Mesenteric fat pad (tissue), 1 donor: ENCODE measurements at regions not wholly inside any gene's neighbourhood (a gene's known extent, or its start where the extent isn't known, plus 50 kb on each side); places are given as distances from the start of the nearest gene placed in this dataset.
A peak's percentile ranks its signal among the peaks of the same experiment; 100 is the strongest.

Experiments
- DNase-seq: peaks from one replicate; pipeline ENCODE4 v3.0.0-alpha.2; 2020; ENCODE audit warnings: low spot score
- donor health status: DM: yes; HTN: yes; CAD: no.

GRCh38 chr17:77535435-77535834 is 394.7 kb downstream of the SEC14L1 start:
- DNase-seq: no peak

DNA sequence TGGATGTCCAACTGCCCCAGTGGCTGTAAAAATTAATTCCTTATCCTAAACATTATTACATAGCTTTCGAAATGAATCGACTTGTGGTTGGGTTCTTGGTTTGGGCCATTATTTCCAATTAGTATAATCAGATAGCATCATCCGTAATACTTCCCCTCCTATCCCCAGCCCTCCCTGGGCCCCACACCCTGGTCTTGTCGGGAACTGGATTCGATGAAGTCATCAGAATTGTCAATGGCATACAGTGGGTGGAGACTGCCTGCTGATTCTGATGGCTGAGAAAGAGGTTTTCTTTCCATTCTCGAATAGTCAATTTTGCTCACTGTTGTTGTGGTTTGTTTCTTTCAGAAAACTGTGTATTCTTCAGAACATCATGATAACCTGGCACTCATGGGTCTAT is 395.1 kb downstream of the SEC14L1 start:
- DNase-seq: no peak

DNA sequence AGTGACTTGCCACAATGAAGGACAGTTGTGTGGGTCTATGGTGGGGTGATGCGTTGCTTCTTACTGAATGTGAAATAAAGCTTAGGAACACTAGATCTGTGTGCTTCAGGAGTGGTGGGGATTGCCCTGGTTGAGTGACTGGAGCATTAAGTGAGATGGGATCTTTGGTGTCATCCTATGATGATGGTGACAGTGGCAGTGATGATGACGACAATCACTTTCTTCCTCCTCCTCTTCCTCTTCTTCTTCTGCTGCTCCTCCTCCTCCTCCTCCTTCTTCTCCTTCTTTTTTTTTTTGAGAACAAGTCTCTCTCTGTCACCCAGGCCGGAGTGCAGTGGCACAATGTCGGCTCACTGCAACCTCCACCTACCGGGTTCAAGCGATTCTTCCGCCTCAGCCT is 396.8 kb downstream of the SEC14L1 start:
- no peak for DNase-seq

DNA sequence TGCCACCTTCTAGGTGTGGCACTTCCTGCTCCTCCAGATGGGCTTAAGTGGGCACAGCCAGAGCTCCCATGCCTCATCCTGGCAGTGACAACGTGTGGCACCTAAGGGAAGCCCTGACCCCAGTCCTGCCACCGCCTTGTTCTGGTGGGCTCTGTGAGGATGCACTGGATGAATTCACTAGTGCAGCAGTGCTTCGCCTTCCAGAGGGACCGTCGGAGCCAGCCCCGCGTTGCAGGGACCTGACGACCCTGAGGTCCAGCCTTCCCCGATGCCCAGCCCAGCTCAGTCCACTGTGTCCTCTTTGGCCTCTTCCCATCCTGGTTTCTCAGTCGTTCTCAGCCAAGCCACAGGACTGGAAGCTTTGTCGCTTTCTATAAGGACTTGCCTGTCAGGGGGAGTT is 399.8 kb downstream of the SEC14L1 start:
- DNase-seq: no peak

DNA sequence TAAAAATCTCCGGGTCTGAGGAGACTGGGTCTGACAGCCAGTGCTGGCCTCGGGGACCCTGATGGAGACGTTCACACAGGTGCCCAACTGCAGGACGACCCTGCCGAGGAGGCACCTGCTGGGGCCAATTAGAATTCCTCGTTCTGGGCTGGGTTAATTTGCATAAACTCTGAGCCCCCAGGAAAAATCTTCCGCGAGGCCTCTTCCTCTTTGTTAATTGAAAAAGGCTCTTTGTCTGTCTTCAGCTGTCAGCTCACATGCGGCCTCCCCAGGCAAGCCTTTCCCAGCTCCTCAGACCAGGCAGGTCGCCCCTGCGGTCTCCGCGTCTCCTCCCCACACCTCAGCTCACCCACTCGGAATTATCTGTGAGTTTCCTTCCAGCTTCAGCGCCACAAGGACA is 400.2 kb downstream of the SEC14L1 start:
- no peak for DNase-seq

- no peak for DNase-seq
These were observed 401.2 kb downstream of the SEC14L1 start for GRCh38 chr17:77542011-77542410.

- peak; percentile 92 for DNase-seq
These were observed 402.1 kb downstream of the SEC14L1 start for GRCh38 chr17:77542551-77543490.

- no peak for DNase-seq
These were observed 403.0 kb downstream of the SEC14L1 start for GRCh38 chr17:77543801-77544200.

DNA sequence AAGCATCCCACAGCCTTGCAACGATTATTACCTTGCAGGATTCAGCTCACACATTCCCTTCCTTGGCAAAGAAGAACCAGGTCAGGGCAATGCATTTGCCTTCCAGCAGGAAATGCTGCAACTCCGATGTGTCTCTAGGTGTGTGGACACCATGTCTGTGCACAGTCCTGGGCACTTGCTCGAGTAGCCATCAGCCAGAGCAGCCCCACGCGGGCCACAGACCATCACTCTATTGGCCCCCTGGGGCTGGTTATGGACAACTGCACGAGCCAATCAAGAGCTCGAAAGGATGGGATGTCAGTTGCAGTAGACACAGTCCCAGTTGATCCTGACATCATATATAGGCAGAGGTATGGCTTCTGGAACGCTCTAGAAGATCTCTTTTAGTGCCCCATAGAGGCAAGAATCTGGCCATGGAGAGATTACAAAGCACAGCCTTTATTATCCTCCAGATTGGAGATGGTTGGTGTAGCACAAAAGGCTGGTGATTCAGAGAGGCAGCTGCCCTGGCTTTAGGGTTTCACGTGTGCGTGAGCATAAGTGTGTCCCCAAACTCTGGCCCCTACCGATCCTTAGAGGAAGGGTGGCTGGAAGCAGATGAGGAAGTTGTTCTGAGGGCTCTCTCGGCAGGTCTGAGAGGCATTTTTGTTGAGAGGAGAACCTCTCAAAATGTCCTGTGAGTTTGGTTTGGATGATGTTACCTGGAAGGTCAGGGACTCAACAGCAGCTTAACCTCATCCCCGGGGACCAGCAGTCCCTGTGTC is 403.8 kb downstream of the SEC14L1 start:
- DNase-seq: no peak

DNA sequence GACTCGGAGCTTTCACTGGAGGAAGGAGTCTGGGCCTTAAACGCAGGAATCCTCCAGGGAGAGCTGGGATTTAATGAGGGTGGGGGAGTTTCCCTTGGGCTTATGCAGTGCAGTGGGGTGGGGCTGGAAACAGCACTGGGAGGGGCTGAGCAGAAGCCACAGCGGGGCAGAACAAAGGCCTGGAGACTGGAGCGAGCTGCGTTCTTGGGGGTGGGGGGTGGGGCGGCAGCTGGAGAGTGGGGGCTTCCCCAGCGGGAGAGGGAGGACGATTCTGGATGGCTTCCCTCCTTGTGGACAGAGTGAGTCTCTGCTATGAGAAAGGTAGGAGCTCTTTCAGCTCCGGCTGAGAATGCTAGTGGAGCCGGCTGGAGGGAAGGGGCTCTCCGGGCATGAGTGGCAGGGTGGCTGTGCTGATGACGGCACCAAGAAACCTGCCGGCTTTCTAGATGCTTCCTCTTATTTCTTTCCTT is 406.0 kb downstream of the SEC14L1 start:
- DNase-seq: no peak

GRCh38 chr17:77548967-77549366 is 408.2 kb downstream of the SEC14L1 start:
- DNase-seq: no peak

- DNase-seq: no peak
These were observed 408.7 kb upstream of the TNRC6C start for GRCh38 chr17:77549726-77550366.

- no peak for DNase-seq
These were observed 404.9 kb upstream of the TNRC6C start for GRCh38 chr17:77553459-77554066.

- no peak for DNase-seq
These were observed 403.3 kb upstream of the TNRC6C start for GRCh38 chr17:77555121-77555591.

- DNase-seq: no peak
These were observed 402.7 kb upstream of the TNRC6C start for GRCh38 chr17:77555741-77556291.

- DNase-seq: no peak
These were observed 402.0 kb upstream of the TNRC6C start for GRCh38 chr17:77556383-77557061.

DNA sequence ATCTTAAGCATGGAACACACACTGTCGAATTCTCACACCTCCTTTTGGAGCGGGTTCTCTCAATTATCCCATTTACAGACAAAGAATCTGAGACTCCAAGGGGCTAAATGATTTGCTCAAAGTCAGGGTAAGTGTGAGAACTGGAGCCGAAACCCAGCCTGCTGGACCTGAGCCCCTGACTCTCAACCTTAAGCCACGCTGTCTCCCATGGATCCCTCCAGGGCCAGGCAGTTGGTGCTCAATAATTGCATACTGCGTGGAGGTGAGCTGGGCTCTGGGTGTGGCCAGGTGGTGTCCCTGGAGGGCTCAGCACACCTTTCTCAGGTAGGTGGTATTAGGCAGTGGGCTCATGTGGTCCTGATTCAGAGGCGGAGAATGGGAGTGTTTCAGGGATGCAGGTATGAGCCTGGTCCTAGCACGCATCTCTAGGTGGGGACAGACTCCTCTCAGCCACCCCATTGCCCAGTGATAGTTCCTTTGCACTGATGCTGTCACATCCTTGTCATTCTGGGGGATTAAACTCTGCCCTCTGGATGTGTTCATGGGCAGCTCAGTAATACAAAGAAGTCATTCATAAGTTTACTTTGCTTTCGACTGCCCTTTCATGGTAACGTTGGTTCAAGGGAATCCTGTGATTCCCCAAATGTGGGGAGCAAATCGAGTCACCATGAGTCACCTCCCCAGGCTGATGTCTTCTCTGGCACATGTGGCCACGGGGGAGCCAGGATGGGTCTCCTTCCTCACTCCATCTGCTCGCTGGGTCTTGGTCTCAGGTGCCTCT is 399.5 kb upstream of the TNRC6C start:
- DNase-seq: no peak

- DNase-seq: no peak
These were observed 398.1 kb upstream of the TNRC6C start for GRCh38 chr17:77560381-77560780.

GRCh38 chr17:77560841-77561240 is 397.7 kb upstream of the TNRC6C start:
- no peak for DNase-seq
